Osteoblast (primary cell): ENCODE measurements at regions not wholly inside any gene's neighbourhood (a gene's known extent, or its start where the extent isn't known, plus 50 kb on each side); places are given as distances from the start of the nearest gene placed in this dataset.

Source experiments
- DNase-seq: peaks from one replicate; pipeline ENCODE4 v3.0.0; 2011; ENCODE audit warnings: low spot score, mixed read lengths; ENCODE audit not compliant: insufficient read length; ENCODE audit errors: missing footprints
- H2AFZ ChIP-seq: 2 replicates; pipeline ENCODE4 v1.6.0; 2011; ENCODE audit warnings: mild to moderate bottlenecking, low read length
- H3K27ac ChIP-seq: 2 replicates; pipeline ENCODE4 v1.5.1; 2011; ENCODE audit warnings: mild to moderate bottlenecking, low read depth, low read length, moderate library complexity
- H3K27me3 ChIP-seq: 2 replicates; pipeline ENCODE4 v1.6.0; 2012; ENCODE audit warnings: mild to moderate bottlenecking, control low read depth, inconsistent platforms, low read length, moderate library complexity; ENCODE audit not compliant: insufficient read depth
- H3K36me3 ChIP-seq: 2 replicates; pipeline ENCODE4 v1.5.1; 2011; ENCODE audit warnings: mild to moderate bottlenecking, low read length, control low read depth, moderate library complexity; ENCODE audit not compliant: insufficient read depth
- H3K4me1 ChIP-seq: 2 replicates; pipeline ENCODE4 v1.5.1; 2011; ENCODE audit warnings: mild to moderate bottlenecking, low read length, control low read depth, moderate library complexity; ENCODE audit not compliant: insufficient read depth
- H3K4me2 ChIP-seq: 2 replicates; pipeline ENCODE4 v1.6.0; 2011; ENCODE audit warnings: mild to moderate bottlenecking, low read length; ENCODE audit not compliant: insufficient read depth
- H3K4me3 ChIP-seq: fragments of 200-600 bp; sonication (generic); 3 replicates; pipeline ENCODE4 v1.5.1; 2012; ENCODE audit warnings: mild to moderate bottlenecking, low read length, inconsistent platforms; ENCODE audit not compliant: insufficient read depth
- H3K79me2 ChIP-seq: 2 replicates; pipeline ENCODE4 v1.6.0; 2012; ENCODE audit warnings: mild to moderate bottlenecking, low read length, control low read depth, inconsistent platforms; ENCODE audit not compliant: insufficient read depth
- H3K9me3 ChIP-seq: 2 replicates; pipeline ENCODE4 v1.5.1; 2011; ENCODE audit warnings: low read depth, low read length, control low read depth
- H4K20me1 ChIP-seq: 2 replicates; pipeline ENCODE4 v1.6.0; 2012; ENCODE audit warnings: mild to moderate bottlenecking, low read length, control low read depth; ENCODE audit not compliant: insufficient read depth
- CTCF ChIP-seq: IDR thresholded peaks from 2 replicates; pipeline ENCODE4 v1.5.1; 2011; ENCODE audit warnings: mild to moderate bottlenecking, low read depth, low read length, moderate library complexity; ENCODE audit errors: extremely low read depth

- Histone ChIP-seq H3K27ac (no peak overlapping the region), H3K4me1 (no peaks in the 10 kb centered on the region), H4K20me1 (no peaks in the 10 kb centered on the region), H3K79me2 (no peaks in the 10 kb centered on the region), H2AFZ (no peak overlapping the region), H3K27me3 (peaks cover 15% of the 10 kb centered on the region), H3K4me2 (no peak overlapping the region), H3K36me3 (no peaks in the 10 kb centered on the region), H3K9me3 (no peaks in the 10 kb centered on the region), H3K4me3 (no peak overlapping the region)
- DNase-seq, result no peak
- no peak for TF ChIP-seq CTCF
Observed at GRCh38 chr1:218201601-218202000, 83.5 kb upstream of the RRP15 start.

GRCh38 chr1:218205721-218206120, 79.4 kb upstream of the RRP15 start:
- Histone ChIP-seq H3K4me2 (no peak overlapping the region), H3K27me3 (peaks cover 3% of the 10 kb centered on the region), H3K36me3 (no peaks in the 10 kb centered on the region), H3K4me1 (peaks cover 17% of the 10 kb centered on the region), H3K9me3 (no peaks in the 10 kb centered on the region), H3K27ac (no peak overlapping the region), H3K79me2 (no peaks in the 10 kb centered on the region), H4K20me1 (no peaks in the 10 kb centered on the region), H3K4me3 (no peak overlapping the region), H2AFZ (no peak overlapping the region)
- no peak for TF ChIP-seq CTCF
- DNase-seq, result no peak

GRCh38 chr1:218207194-218207593, 77.9 kb upstream of the RRP15 start:
- H3K9me3 ChIP-seq, result no peaks in the 10 kb centered on the region
- no peak overlapping the region for H3K4me2 ChIP-seq
- DNase-seq, result no peak
- no peak overlapping the region for H3K4me3 ChIP-seq
- H3K4me1 ChIP-seq, result peaks cover 26% of the 10 kb centered on the region
- no peaks in the 10 kb centered on the region for H3K79me2 ChIP-seq
- H2AFZ ChIP-seq, result no peak overlapping the region
- H3K27me3 ChIP-seq, result peaks cover 3% of the 10 kb centered on the region
- H3K27ac ChIP-seq, result no peak overlapping the region
- no peaks in the 10 kb centered on the region for H3K36me3 ChIP-seq
- no peaks in the 10 kb centered on the region for H4K20me1 ChIP-seq
- TF ChIP-seq CTCF, result no peak

- no peaks in the 10 kb centered on the region for H3K9me3 ChIP-seq
- peak overlapping the region; percentile 47 for H3K27ac ChIP-seq
- H3K4me1 ChIP-seq, result peaks cover 26% of the 10 kb centered on the region
- peak overlapping the region; percentile 54 for H3K4me2 ChIP-seq
- no peaks in the 10 kb centered on the region for H3K79me2 ChIP-seq
- TF ChIP-seq CTCF, result no peak
- H2AFZ ChIP-seq, result no peak overlapping the region
- H3K36me3 ChIP-seq, result no peaks in the 10 kb centered on the region
- H4K20me1 ChIP-seq, result no peaks in the 10 kb centered on the region
- H3K27me3 ChIP-seq, result no peaks in the 10 kb centered on the region
- no peak for DNase-seq
- H3K4me3 ChIP-seq, result no peak overlapping the region
Observed at GRCh38 chr1:218209351-218209861, 75.7 kb upstream of the RRP15 start.
